ENCODE measurements at regions not wholly inside any gene's neighbourhood (a gene's known extent, or its start where the extent isn't known, plus 50 kb on each side); places are given as distances from the start of the nearest gene placed in this dataset.

GRCh38 chr5:18944771-18945170, 1043.2 kb downstream of the CDH18 start:
- TF ChIP-seq POLR2AphosphoS5 (IDR thresholded peaks at IDR 0.05; ENCODE audit: insufficient read depth in 1 of 2, low read depth in 1 of 2) (no peak), POLR2A (IDR thresholded peaks at IDR 0.05) (no peak)
- TF ChIP-seq, protein P1, sequence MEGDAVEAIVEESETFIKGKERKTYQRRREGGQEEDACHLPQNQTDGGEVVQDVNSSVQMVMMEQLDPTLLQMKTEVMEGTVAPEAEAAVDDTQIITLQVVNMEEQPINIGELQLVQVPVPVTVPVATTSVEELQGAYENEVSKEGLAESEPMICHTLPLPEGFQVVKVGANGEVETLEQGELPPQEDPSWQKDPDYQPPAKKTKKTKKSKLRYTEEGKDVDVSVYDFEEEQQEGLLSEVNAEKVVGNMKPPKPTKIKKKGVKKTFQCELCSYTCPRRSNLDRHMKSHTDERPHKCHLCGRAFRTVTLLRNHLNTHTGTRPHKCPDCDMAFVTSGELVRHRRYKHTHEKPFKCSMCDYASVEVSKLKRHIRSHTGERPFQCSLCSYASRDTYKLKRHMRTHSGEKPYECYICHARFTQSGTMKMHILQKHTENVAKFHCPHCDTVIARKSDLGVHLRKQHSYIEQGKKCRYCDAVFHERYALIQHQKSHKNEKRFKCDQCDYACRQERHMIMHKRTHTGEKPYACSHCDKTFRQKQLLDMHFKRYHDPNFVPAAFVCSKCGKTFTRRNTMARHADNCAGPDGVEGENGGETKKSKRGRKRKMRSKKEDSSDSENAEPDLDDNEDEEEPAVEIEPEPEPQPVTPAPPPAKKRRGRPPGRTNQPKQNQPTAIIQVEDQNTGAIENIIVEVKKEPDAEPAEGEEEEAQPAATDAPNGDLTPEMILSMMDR (IDR thresholded peaks at IDR 0.05): no peak

All from vagina (tissue), 2 donors.